Neuronal stem cell (in vitro differentiated cells): ENCODE measurements at regions not wholly inside any gene's neighbourhood (a gene's known extent, or its start where the extent isn't known, plus 50 kb on each side); places are given as distances from the start of the nearest gene placed in this dataset.

ENCODE experiments used
- DNase-seq: peaks from one replicate; pipeline ENCODE4 v3.0.0-alpha.2; 2013; ENCODE audit warnings: low spot score
- H2AFZ ChIP-seq: one replicate; pipeline ENCODE4 v1.6.1; 2013; ENCODE audit warnings: mild to moderate bottlenecking, low read length, inconsistent platforms
- H2AK5ac ChIP-seq: 2 replicates; pipeline ENCODE4 v1.6.1; 2013; ENCODE audit warnings: low read depth, mild to moderate bottlenecking, inconsistent platforms, low read length, moderate library complexity, mixed read lengths
- H2BK120ac ChIP-seq: 2 replicates; pipeline ENCODE4 v1.6.1; 2013; ENCODE audit warnings: low read depth, mild to moderate bottlenecking, inconsistent platforms, low read length, moderate library complexity, mixed read lengths
- H2BK12ac ChIP-seq: one replicate; pipeline ENCODE4 v1.6.1; 2013; ENCODE audit warnings: low read length, inconsistent platforms
- H2BK15ac ChIP-seq: 2 replicates; pipeline ENCODE4 v1.6.1; 2013; ENCODE audit warnings: mild to moderate bottlenecking, low read length, inconsistent platforms, mixed read lengths
- H2BK5ac ChIP-seq: one replicate; pipeline ENCODE4 v1.6.1; 2013; ENCODE audit warnings: inconsistent platforms, mild to moderate bottlenecking, low read length, moderate library complexity
- H3K14ac ChIP-seq: one replicate; pipeline ENCODE4 v1.6.1; 2013; ENCODE audit warnings: low read length, inconsistent platforms
- H3K18ac ChIP-seq: 2 replicates; pipeline ENCODE4 v1.6.1; 2013; ENCODE audit warnings: low read length, inconsistent platforms
- H3K23ac ChIP-seq: 2 replicates; pipeline ENCODE4 v1.6.1; 2013; ENCODE audit warnings: low read depth, mild to moderate bottlenecking, mixed read lengths, low read length, inconsistent platforms; ENCODE audit not compliant: poor library complexity
- H3K27ac ChIP-seq: replicated peaks from 3 replicates; pipeline ENCODE4 v1.5.1; 2013; ENCODE audit warnings: low read length, inconsistent platforms
- H3K27me3 ChIP-seq, 3 experiments: 2 replicates each; pipeline ENCODE4 v1.6.1; 2013; ENCODE audit warnings: low read length in 3 of 3, mild to moderate bottlenecking in 2 of 3, inconsistent platforms in 1 of 3, low read depth in 1 of 3, mixed read lengths in 1 of 3, moderate library complexity in 1 of 3; ENCODE audit not compliant: control insufficient read depth in 3 of 3, insufficient read depth in 3 of 3
- H3K36me3 ChIP-seq, 2 donors: replicated peaks in 1 of 2; 2 replicates each; pipeline ENCODE4 v1.6.1; 2013; ENCODE audit warnings: low read length in 2 of 2; ENCODE audit not compliant: control insufficient read depth in 2 of 2, insufficient read depth in 2 of 2
- H3K4ac ChIP-seq: 2 replicates; pipeline ENCODE4 v1.6.1; 2013; ENCODE audit warnings: inconsistent platforms, mild to moderate bottlenecking, low read length, moderate library complexity
- H3K4me1 ChIP-seq, 2 donors: 1 replicate in 1 of 2; 2 replicates in 1 of 2; pipeline ENCODE4 v1.6.1; 2013; ENCODE audit warnings: low read length in 2 of 2, low read depth in 1 of 2; ENCODE audit not compliant: control insufficient read depth in 2 of 2, insufficient read depth in 1 of 2
- H3K4me2 ChIP-seq: one replicate; pipeline ENCODE4 v1.6.1; 2013; ENCODE audit warnings: mild to moderate bottlenecking, low read length, inconsistent platforms; ENCODE audit not compliant: insufficient read depth, poor library complexity, severe bottlenecking
- H3K4me3 ChIP-seq, 2 donors: 2 replicates each; pipeline ENCODE4 v1.5.1; 2013; ENCODE audit warnings: low read length in 2 of 2, mild to moderate bottlenecking in 2 of 2, inconsistent platforms in 1 of 2, moderate library complexity in 1 of 2
- H3K79me1 ChIP-seq: one replicate; pipeline ENCODE4 v1.6.1; 2013; ENCODE audit warnings: low read depth, mild to moderate bottlenecking, inconsistent platforms, low read length, moderate library complexity
- H3K9ac ChIP-seq: one replicate; pipeline ENCODE4 v1.6.1; 2013; ENCODE audit warnings: mild to moderate bottlenecking, low read depth, low read length, inconsistent platforms; ENCODE audit not compliant: poor library complexity
- H3K9me3 ChIP-seq, 2 donors: replicated peaks in 1 of 2; 2 replicates each; pipeline versions ENCODE3 to v1.6.1; 2013; ENCODE audit warnings: low read length in 2 of 2, mild to moderate bottlenecking in 2 of 2, inconsistent platforms in 1 of 2, low read depth in 1 of 2, mixed read lengths in 1 of 2, moderate library complexity in 1 of 2; ENCODE audit not compliant: control insufficient read depth in 2 of 2, insufficient read depth in 1 of 2
- H4K8ac ChIP-seq: one replicate; pipeline ENCODE4 v1.6.1; 2013; ENCODE audit warnings: low read depth, mild to moderate bottlenecking, inconsistent platforms, low read length, moderate library complexity
- H4K91ac ChIP-seq: one replicate; pipeline ENCODE4 v1.6.1; 2013; ENCODE audit warnings: low read length, low read depth, mild to moderate bottlenecking, inconsistent platforms; ENCODE audit not compliant: poor library complexity
- WGBS, 2 donors: extraction: QIAGEN DNeasy Blood & Tissue Kit; methylation state at CpG; one replicate each; pipeline ENCODE4 v1.1.7; 2013; ENCODE audit warnings: missing lambda C conversion rate in 2 of 2, mixed read lengths in 1 of 2; ENCODE audit not compliant: insufficient read length in 2 of 2, insufficient replicate concordance in 1 of 2; ENCODE audit errors: extremely low coverage in 2 of 2; 5-methylcytosine and 5-hydroxymethylcytosine counted together

- Histone ChIP-seq H3K4me3 (no peak overlapping the region), H3K4me2 (no peak overlapping the region), H2BK12ac (no peak overlapping the region), H3K9me3 (peaks cover 0 to 10% of the 10 kb centered on the region in 2 donors), H3K27ac (no peak overlapping the region), H3K79me1 (no peaks in the 10 kb centered on the region), H3K4me1 (peaks cover 3 to 5% of the 10 kb centered on the region in 2 donors), H2BK15ac (no peak overlapping the region), H2AK5ac (no peak overlapping the region), H4K8ac (no peak overlapping the region), H4K91ac (no peak overlapping the region), H2BK120ac (no peak overlapping the region), H3K27me3 (no peaks in the 10 kb centered on the region), H3K9ac (no peak overlapping the region), H3K4ac (no peak overlapping the region), H3K18ac (no peak overlapping the region), H2BK5ac (no peak overlapping the region), H3K36me3 (no peaks in the 10 kb centered on the region), H2AFZ (no peak overlapping the region), H3K14ac (no peak overlapping the region), H3K23ac (no peak overlapping the region)
- no CpG with 5 or more reads among the region's 4 CpGs for WGBS, 2 donors
- DNase-seq, result no peak
Observed at GRCh38 chr1:228884615-228885566, 149.6 kb downstream of the RHOU start.

GRCh38 chr1:228885845-228886244 lies 150.6 kb downstream of the RHOU start:
- Histone ChIP-seq H2AK5ac (no peak overlapping the region), H4K91ac (no peak overlapping the region), H3K4ac (no peak overlapping the region), H2BK12ac (no peak overlapping the region), H3K4me2 (no peak overlapping the region), H2BK5ac (no peak overlapping the region), H3K9ac (no peak overlapping the region), H2AFZ (no peak overlapping the region), H3K18ac (no peak overlapping the region), H3K9me3 (peaks cover 0 to 10% of the 10 kb centered on the region in 2 donors), H3K23ac (no peak overlapping the region), H3K27me3 (no peaks in the 10 kb centered on the region), H3K14ac (no peak overlapping the region), H2BK15ac (peak overlapping the region; percentile 21), H3K36me3 (no peaks in the 10 kb centered on the region), H3K4me1 (peaks cover 3 to 5% of the 10 kb centered on the region in 2 donors), H3K4me3 (no peak overlapping the region), H2BK120ac (no peak overlapping the region), H3K27ac (no peak overlapping the region), H3K79me1 (no peaks in the 10 kb centered on the region), H4K8ac (no peak overlapping the region)
- no CpG with 5 or more reads among the region's 7 CpGs for WGBS, 2 donors
- no peak for DNase-seq

GRCh38 chr1:228887101-228887500 lies 151.8 kb downstream of the RHOU start:
- Histone ChIP-seq H3K14ac (no peak overlapping the region), H3K4me3 (no peak overlapping the region), H3K9ac (no peak overlapping the region), H4K91ac (no peak overlapping the region), H2AK5ac (no peak overlapping the region), H2BK15ac (no peak overlapping the region), H3K27ac (no peak overlapping the region), H3K23ac (no peak overlapping the region), H3K27me3 (no peaks in the 10 kb centered on the region), H3K36me3 (no peaks in the 10 kb centered on the region), H3K4me1 (peaks cover 3 to 4% of the 10 kb centered on the region in 2 donors), H2BK5ac (no peak overlapping the region), H3K79me1 (no peaks in the 10 kb centered on the region), H2BK120ac (no peak overlapping the region), H2BK12ac (no peak overlapping the region), H3K4me2 (no peak overlapping the region), H3K9me3 (peaks cover 0 to 10% of the 10 kb centered on the region in 2 donors), H3K4ac (no peak overlapping the region), H4K8ac (no peak overlapping the region), H2AFZ (no peak overlapping the region), H3K18ac (no peak overlapping the region)
- no CpG with 5 or more reads among the region's 5 CpGs for WGBS, 2 donors
- DNase-seq, result no peak

GRCh38 chr1:228887960-228888359 lies 152.7 kb downstream of the RHOU start:
- H2BK120ac ChIP-seq, result no peak overlapping the region
- no peak overlapping the region for H2BK12ac ChIP-seq
- no peak overlapping the region for H3K4me3 ChIP-seq
- H2AFZ ChIP-seq, result no peak overlapping the region
- no peak overlapping the region for H3K14ac ChIP-seq
- H3K18ac ChIP-seq, result no peak overlapping the region
- no peaks in the 10 kb centered on the region for H3K27me3 ChIP-seq
- H2AK5ac ChIP-seq, result no peak overlapping the region
- no peaks in the 10 kb centered on the region for H3K4me1 ChIP-seq
- no peaks in the 10 kb centered on the region for H3K79me1 ChIP-seq
- no peak overlapping the region for H3K23ac ChIP-seq
- H3K9ac ChIP-seq, result no peak overlapping the region
- no peak overlapping the region for H4K91ac ChIP-seq
- no peak overlapping the region for H3K4me2 ChIP-seq
- no peak overlapping the region for H3K27ac ChIP-seq
- H3K4ac ChIP-seq, result no peak overlapping the region
- H4K8ac ChIP-seq, result no peak overlapping the region
- no peaks in the 10 kb centered on the region for H3K36me3 ChIP-seq
- peaks cover 0 to 10% of the 10 kb centered on the region in 2 donors for H3K9me3 ChIP-seq
- no CpG with 5 or more reads among the region's 1 CpG for WGBS, 2 donors
- DNase-seq, result no peak
- H2BK5ac ChIP-seq, result no peak overlapping the region
- H2BK15ac ChIP-seq, result no peak overlapping the region
